ENCODE measurements at regions not wholly inside any gene's neighbourhood (a gene's known extent, or its start where the extent isn't known, plus 50 kb on each side); places are given as distances from the start of the nearest gene placed in this dataset.

DNA sequence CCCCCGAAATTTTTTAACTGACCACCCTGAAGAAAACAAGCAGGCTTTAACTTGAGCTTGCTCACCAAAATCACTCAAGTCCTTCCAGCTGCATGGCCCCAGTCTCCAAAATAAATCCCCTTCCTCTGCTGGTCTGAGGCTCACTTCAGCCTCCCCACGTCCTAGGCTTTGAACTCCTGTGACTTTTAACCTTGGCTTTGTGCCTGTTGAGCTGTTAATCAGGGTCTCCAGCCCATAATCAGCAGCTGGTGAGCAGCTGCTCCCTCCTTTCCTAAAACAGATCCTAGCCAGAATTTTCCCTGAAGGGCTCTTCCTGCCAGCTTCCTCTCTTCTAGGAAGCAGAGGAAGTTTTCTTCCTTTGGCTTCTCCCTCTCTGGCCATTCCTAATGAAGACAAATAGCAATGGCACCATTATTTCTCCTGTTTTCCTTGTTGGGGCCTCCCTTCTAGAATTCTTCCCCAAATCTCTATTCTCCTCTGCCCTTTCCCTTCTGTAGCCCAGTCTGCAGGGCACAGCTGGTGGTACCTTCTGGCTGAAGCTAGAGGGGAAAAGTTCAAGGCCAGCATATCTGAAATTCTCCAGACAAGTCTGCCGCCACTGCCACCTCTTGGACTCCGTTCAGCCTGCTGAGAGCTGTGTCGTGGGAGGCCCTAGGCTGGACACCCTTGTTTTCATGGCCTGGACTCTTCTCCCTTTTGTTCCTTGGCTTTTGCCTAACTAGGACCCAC is 152.1 kb downstream of the NOC3L start:
- Histone ChIP-seq H3K27ac (ENCODE audit: low read depth, low read length) (no peak overlapping the region), H2AFZ (ENCODE audit: low read length) (no peak overlapping the region), H3K4me1 (ENCODE audit: insufficient read depth, low read length) (peaks cover 3% of the 10 kb centered on the region), H3K4me3 (ENCODE audit: insufficient read depth, low read length) (no peak overlapping the region), H3K27me3 (ENCODE audit: insufficient read depth, low read length) (no peaks in the 10 kb centered on the region), H3K4me2 (ENCODE audit: insufficient read depth, low read length) (no peak overlapping the region), H4K20me1 (ENCODE audit: insufficient read depth, low read length) (no peaks in the 10 kb centered on the region), H3K36me3 (ENCODE audit: insufficient read depth, low read length) (no peaks in the 10 kb centered on the region), H3K79me2 (ENCODE audit: insufficient read depth, low read length) (no peaks in the 10 kb centered on the region), H3K9me3 (ENCODE audit: low read depth, low read length) (no peaks in the 10 kb centered on the region)
- no peak for DNase-seq (ENCODE audit: insufficient read length, low spot score, missing footprints)
- TF ChIP-seq, protein P1, sequence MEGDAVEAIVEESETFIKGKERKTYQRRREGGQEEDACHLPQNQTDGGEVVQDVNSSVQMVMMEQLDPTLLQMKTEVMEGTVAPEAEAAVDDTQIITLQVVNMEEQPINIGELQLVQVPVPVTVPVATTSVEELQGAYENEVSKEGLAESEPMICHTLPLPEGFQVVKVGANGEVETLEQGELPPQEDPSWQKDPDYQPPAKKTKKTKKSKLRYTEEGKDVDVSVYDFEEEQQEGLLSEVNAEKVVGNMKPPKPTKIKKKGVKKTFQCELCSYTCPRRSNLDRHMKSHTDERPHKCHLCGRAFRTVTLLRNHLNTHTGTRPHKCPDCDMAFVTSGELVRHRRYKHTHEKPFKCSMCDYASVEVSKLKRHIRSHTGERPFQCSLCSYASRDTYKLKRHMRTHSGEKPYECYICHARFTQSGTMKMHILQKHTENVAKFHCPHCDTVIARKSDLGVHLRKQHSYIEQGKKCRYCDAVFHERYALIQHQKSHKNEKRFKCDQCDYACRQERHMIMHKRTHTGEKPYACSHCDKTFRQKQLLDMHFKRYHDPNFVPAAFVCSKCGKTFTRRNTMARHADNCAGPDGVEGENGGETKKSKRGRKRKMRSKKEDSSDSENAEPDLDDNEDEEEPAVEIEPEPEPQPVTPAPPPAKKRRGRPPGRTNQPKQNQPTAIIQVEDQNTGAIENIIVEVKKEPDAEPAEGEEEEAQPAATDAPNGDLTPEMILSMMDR (IDR thresholded peaks at IDR 0.05; ENCODE audit: extremely low read depth, low read depth, low read length): no peak

DNA sequence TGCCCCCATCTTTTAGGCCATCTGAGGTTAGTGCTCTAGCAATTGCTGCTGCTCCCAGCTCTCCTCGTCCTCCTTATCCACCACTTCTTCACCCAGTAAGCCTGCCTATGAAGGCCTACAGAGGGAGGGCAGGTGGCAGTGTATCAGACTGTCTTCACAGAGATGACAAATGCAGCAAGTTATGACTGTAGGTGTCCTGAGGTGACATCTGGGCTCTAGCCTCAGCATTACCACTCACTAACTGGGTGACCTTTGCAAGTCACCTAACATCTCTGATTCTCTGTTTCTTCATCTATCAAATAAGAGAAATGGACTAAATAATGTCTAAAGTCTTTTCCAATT is 151.6 kb downstream of the NOC3L start:
- Histone ChIP-seq H3K4me1 (ENCODE audit: insufficient read depth, low read length) (peaks cover 3% of the 10 kb centered on the region), H2AFZ (ENCODE audit: low read length) (no peak overlapping the region), H3K4me2 (ENCODE audit: insufficient read depth, low read length) (no peak overlapping the region), H3K4me3 (ENCODE audit: insufficient read depth, low read length) (no peak overlapping the region), H3K9me3 (ENCODE audit: low read depth, low read length) (no peaks in the 10 kb centered on the region), H3K79me2 (ENCODE audit: insufficient read depth, low read length) (no peaks in the 10 kb centered on the region), H4K20me1 (ENCODE audit: insufficient read depth, low read length) (no peaks in the 10 kb centered on the region), H3K36me3 (ENCODE audit: insufficient read depth, low read length) (no peaks in the 10 kb centered on the region), H3K27me3 (ENCODE audit: insufficient read depth, low read length) (no peaks in the 10 kb centered on the region), H3K27ac (ENCODE audit: low read depth, low read length) (no peak overlapping the region)
- TF ChIP-seq, protein P1 (IDR thresholded peaks at IDR 0.05; ENCODE audit: extremely low read depth, low read depth, low read length): no peak
- no peak for DNase-seq (ENCODE audit: insufficient read length, low spot score, missing footprints)

DNA sequence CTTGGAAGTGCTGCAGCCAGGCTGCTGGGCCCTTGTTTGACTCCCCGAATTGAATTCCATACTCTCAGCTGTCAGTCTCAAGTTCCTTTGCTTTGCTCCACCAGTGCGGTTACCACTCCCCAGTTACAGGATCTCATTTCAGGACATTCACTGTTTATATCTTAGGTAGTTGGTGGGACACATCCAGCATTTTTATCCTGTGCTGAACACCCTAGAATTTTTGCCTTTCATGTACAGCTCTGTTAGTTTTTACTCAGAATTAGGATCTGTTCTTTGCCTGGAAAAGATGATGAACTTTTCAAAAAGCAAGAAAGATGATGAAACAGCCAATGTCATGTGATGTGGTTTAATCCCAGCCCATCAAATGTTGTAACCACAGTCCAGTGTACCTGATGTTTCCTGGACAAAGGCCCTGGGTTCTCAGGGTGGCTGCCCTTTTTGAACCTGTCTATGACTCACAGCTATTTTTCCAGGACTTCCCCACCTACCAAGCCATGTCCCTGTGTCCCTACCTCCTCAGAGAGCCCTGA is 149.7 kb downstream of the NOC3L start:
- no peaks in the 10 kb centered on the region for H3K36me3 ChIP-seq (ENCODE audit: insufficient read depth, low read length)
- TF ChIP-seq, protein P1 (IDR thresholded peaks at IDR 0.05; ENCODE audit: extremely low read depth, low read depth, low read length): no peak
- H2AFZ ChIP-seq (ENCODE audit: low read length): no peak overlapping the region
- H3K4me3 ChIP-seq (ENCODE audit: insufficient read depth, low read length): no peak overlapping the region
- no peaks in the 10 kb centered on the region for H3K9me3 ChIP-seq (ENCODE audit: low read depth, low read length)
- no peak overlapping the region for H3K4me2 ChIP-seq (ENCODE audit: insufficient read depth, low read length)
- H3K79me2 ChIP-seq (ENCODE audit: insufficient read depth, low read length): no peaks in the 10 kb centered on the region
- no peak for DNase-seq (ENCODE audit: insufficient read length, low spot score, missing footprints)
- H3K27me3 ChIP-seq (ENCODE audit: insufficient read depth, low read length): no peaks in the 10 kb centered on the region
- no peaks in the 10 kb centered on the region for H4K20me1 ChIP-seq (ENCODE audit: insufficient read depth, low read length)
- peaks cover 3% of the 10 kb centered on the region for H3K4me1 ChIP-seq (ENCODE audit: insufficient read depth, low read length)
- H3K27ac ChIP-seq (ENCODE audit: low read depth, low read length): no peak overlapping the region

- H3K4me2 ChIP-seq (ENCODE audit: insufficient read depth, low read length): no peak overlapping the region
- no peak overlapping the region for H3K27ac ChIP-seq (ENCODE audit: low read depth, low read length)
- H3K79me2 ChIP-seq (ENCODE audit: insufficient read depth, low read length): no peaks in the 10 kb centered on the region
- TF ChIP-seq, protein P1 (IDR thresholded peaks at IDR 0.05; ENCODE audit: extremely low read depth, low read depth, low read length): no peak
- H4K20me1 ChIP-seq (ENCODE audit: insufficient read depth, low read length): no peaks in the 10 kb centered on the region
- no peaks in the 10 kb centered on the region for H3K36me3 ChIP-seq (ENCODE audit: insufficient read depth, low read length)
- H3K4me3 ChIP-seq (ENCODE audit: insufficient read depth, low read length): no peak overlapping the region
- no peaks in the 10 kb centered on the region for H3K9me3 ChIP-seq (ENCODE audit: low read depth, low read length)
- no peak for DNase-seq (ENCODE audit: insufficient read length, low spot score, missing footprints)
- no peaks in the 10 kb centered on the region for H3K27me3 ChIP-seq (ENCODE audit: insufficient read depth, low read length)
- no peak overlapping the region for H2AFZ ChIP-seq (ENCODE audit: low read length)
- H3K4me1 ChIP-seq (ENCODE audit: insufficient read depth, low read length): peaks cover 3% of the 10 kb centered on the region
Measured at GRCh38 chr10:94213980-94214379, 148.8 kb downstream of the NOC3L start.
